DND-41 (cell line): ENCODE measurements at regions not wholly inside any gene's neighbourhood (a gene's known extent, or its start where the extent isn't known, plus 50 kb on each side); places are given as distances from the start of the nearest gene placed in this dataset.

Experiments used
- ATAC-seq: fragments of 200-7000 bp; cut with Tn5 transposase; 3 replicates; pipeline ENCODE4 v1.9.1; 2021; ENCODE audit warnings: low read depth; ENCODE audit not compliant: insufficient read depth
- DNase-seq: peaks from one replicate; pipeline ENCODE4 v3.0.0-alpha.2; 2020
- H2AFZ ChIP-seq: 2 replicates; pipeline ENCODE4 v1.6.0; 2012; ENCODE audit warnings: low read depth, low read length
- H3K27ac ChIP-seq: 2 replicates; pipeline ENCODE4 v1.5.1; 2012; ENCODE audit warnings: low read length, inconsistent platforms
- H3K27me3 ChIP-seq: fragments of 200-600 bp; sonication (generic); 2 replicates; pipeline ENCODE4 v1.6.0; 2012; ENCODE audit warnings: low read length, mild to moderate bottlenecking, inconsistent platforms; ENCODE audit not compliant: insufficient read depth, poor library complexity
- H3K36me3 ChIP-seq: 2 replicates; pipeline ENCODE4 v1.5.1; 2012; ENCODE audit warnings: low read length, inconsistent platforms; ENCODE audit not compliant: insufficient read depth
- H3K4me1 ChIP-seq: 2 replicates; pipeline ENCODE4 v1.5.1; 2012; ENCODE audit warnings: mild to moderate bottlenecking, low read length; ENCODE audit not compliant: insufficient read depth
- H3K4me2 ChIP-seq: 2 replicates; pipeline ENCODE4 v1.6.0; 2012; ENCODE audit warnings: mild to moderate bottlenecking, moderate library complexity, low read length, inconsistent platforms; ENCODE audit not compliant: insufficient read depth
- H3K4me3 ChIP-seq, 2 experiments: fragments of 200-600 bp in 1 of 2; shearing (Covaris generic) in 1 of 2; 2 replicates each; pipeline ENCODE4 v1.5.1; 2012 to 2016; ENCODE audit warnings: inconsistent platforms in 2 of 2, low read length in 2 of 2, mild to moderate bottlenecking in 2 of 2, low read depth in 1 of 2, moderate library complexity in 1 of 2
- H3K79me2 ChIP-seq: 2 replicates; pipeline ENCODE4 v1.6.0; 2012; ENCODE audit warnings: low read length, inconsistent platforms; ENCODE audit not compliant: insufficient read depth
- H3K9ac ChIP-seq: 2 replicates; pipeline ENCODE4 v1.6.0; 2012; ENCODE audit warnings: low read depth, mild to moderate bottlenecking, inconsistent platforms, low read length, moderate library complexity
- H3K9me3 ChIP-seq: 2 replicates; pipeline ENCODE4 v1.5.1; 2012; ENCODE audit warnings: low read length, moderate library complexity, mild to moderate bottlenecking, inconsistent platforms; ENCODE audit not compliant: insufficient read depth, severe bottlenecking
- H4K20me1 ChIP-seq: 2 replicates; pipeline ENCODE4 v1.6.0; 2012; ENCODE audit warnings: low read length; ENCODE audit not compliant: insufficient read depth
- CTCF ChIP-seq: IDR thresholded peaks from 2 replicates; pipeline ENCODE4 v1.5.1; 2012; ENCODE audit warnings: borderline replicate concordance, low read length, moderate library complexity, mild to moderate bottlenecking; ENCODE audit not compliant: poor library complexity, severe bottlenecking; ENCODE audit errors: extremely low read depth
- EZH2 ChIP-seq: IDR thresholded peaks from 3 replicates; pipeline ENCODE4 v1.6.1; 2012; ENCODE audit warnings: borderline replicate concordance, low read depth, mild to moderate bottlenecking, moderate library complexity, low read length, inconsistent platforms; ENCODE audit not compliant: severe bottlenecking

- no peak for TF ChIP-seq CTCF
- no peak for TF ChIP-seq EZH2
- Histone ChIP-seq H3K36me3 (no peaks in the 10 kb centered on the region), H3K4me3 (no peak overlapping the region), H2AFZ (no peak overlapping the region), H3K4me1 (no peaks in the 10 kb centered on the region), H3K9me3 (no peaks in the 10 kb centered on the region), H3K27ac (no peak overlapping the region), H3K79me2 (no peaks in the 10 kb centered on the region), H3K9ac (no peak overlapping the region), H4K20me1 (no peaks in the 10 kb centered on the region; the same call in 1 of the 2 replicates), H3K4me2 (no peak overlapping the region), H3K27me3 (peaks cover 34% of the 10 kb centered on the region)
- no peak for DNase-seq
- ATAC-seq: no peak
Measured at GRCh38 chr10:78565841-78566240, 502.9 kb upstream of the ZMIZ1 start.

GRCh38 chr10:78566284-78567111 lies 502.3 kb upstream of the ZMIZ1 start:
- no peak overlapping the region for H3K4me3 ChIP-seq
- no peaks in the 10 kb centered on the region for H3K36me3 ChIP-seq
- DNase-seq (no peak), ATAC-seq (no peak)
- H3K9me3 ChIP-seq: no peaks in the 10 kb centered on the region
- no peaks in the 10 kb centered on the region; the same call in 1 of the 2 replicates for H4K20me1 ChIP-seq
- no peaks in the 10 kb centered on the region for H3K79me2 ChIP-seq
- H3K9ac ChIP-seq: no peak overlapping the region
- TF ChIP-seq EZH2: no peak
- H3K4me2 ChIP-seq: no peak overlapping the region
- H2AFZ ChIP-seq: no peak overlapping the region
- no peaks in the 10 kb centered on the region for H3K4me1 ChIP-seq
- peaks cover 29% of the 10 kb centered on the region for H3K27me3 ChIP-seq
- H3K27ac ChIP-seq: no peak overlapping the region

- Histone ChIP-seq H3K4me2 (no peak overlapping the region), H2AFZ (no peak overlapping the region), H4K20me1 (no peaks in the 10 kb centered on the region), H3K4me3 (no peak overlapping the region), H3K9ac (no peak overlapping the region), H3K9me3 (no peaks in the 10 kb centered on the region), H3K79me2 (no peaks in the 10 kb centered on the region), H3K27ac (no peak overlapping the region), H3K27me3 (peaks cover 19% of the 10 kb centered on the region), H3K4me1 (no peaks in the 10 kb centered on the region), H3K36me3 (no peaks in the 10 kb centered on the region)
- TF ChIP-seq EZH2: no peak
- TF ChIP-seq CTCF: no peak
- ATAC-seq: no peak
- DNase-seq: no peak
Measured at GRCh38 chr10:78567680-78568455, 500.9 kb upstream of the ZMIZ1 start.

- TF ChIP-seq CTCF (no peak), EZH2 (no peak)
Measured at GRCh38 chr10:78568620-78569019, 500.1 kb upstream of the ZMIZ1 start.

More at GRCh38 chr10:78568620-78569019, 500.1 kb upstream of the ZMIZ1 start:
- Histone ChIP-seq H3K9ac (no peak overlapping the region), H3K9me3 (no peaks in the 10 kb centered on the region), H3K79me2 (no peaks in the 10 kb centered on the region), H3K4me3 (no peak overlapping the region), H2AFZ (no peak overlapping the region), H3K4me2 (no peak overlapping the region), H4K20me1 (no peaks in the 10 kb centered on the region), H3K27ac (no peak overlapping the region), H3K4me1 (no peaks in the 10 kb centered on the region), H3K36me3 (no peaks in the 10 kb centered on the region), H3K27me3 (peaks cover 13% of the 10 kb centered on the region)
- DNase-seq (no peak), ATAC-seq (no peak)
